Glutamatergic neuron (in vitro differentiated cells): ENCODE measurements at regions not wholly inside any gene's neighbourhood (a gene's known extent, or its start where the extent isn't known, plus 50 kb on each side); places are given as distances from the start of the nearest gene placed in this dataset.

Experiments used
- DNase-seq: peaks from one replicate; pipeline ENCODE4 v3.0.0; 2022
- H3K27ac Mint-ChIP-seq: one replicate; pipeline ENCODE4 v1.8.0; 2020; ENCODE audit warnings: mild to moderate bottlenecking, mixed read lengths, inconsistent platforms; ENCODE audit not compliant: unreplicated experiment
- H3K27me3 Mint-ChIP-seq: one replicate; pipeline ENCODE4 v1.8.0; 2020; ENCODE audit warnings: mild to moderate bottlenecking, moderate library complexity, mixed read lengths, inconsistent platforms; ENCODE audit not compliant: unreplicated experiment
- H3K36me3 Mint-ChIP-seq: one replicate; pipeline ENCODE4 v1.8.0; 2020; ENCODE audit warnings: mild to moderate bottlenecking, mixed read lengths, inconsistent platforms; ENCODE audit not compliant: unreplicated experiment
- H3K4me1 Mint-ChIP-seq: one replicate; pipeline ENCODE4 v1.8.0; 2020; ENCODE audit warnings: mild to moderate bottlenecking, low read depth, mixed read lengths, inconsistent platforms; ENCODE audit not compliant: unreplicated experiment
- H3K4me3 Mint-ChIP-seq: one replicate; pipeline ENCODE4 v1.8.0; 2020; ENCODE audit warnings: mild to moderate bottlenecking, mixed read lengths, inconsistent platforms; ENCODE audit not compliant: unreplicated experiment
- H3K9me3 Mint-ChIP-seq: one replicate; pipeline ENCODE4 v1.8.0; 2020; ENCODE audit warnings: mild to moderate bottlenecking, moderate library complexity, mixed read lengths, inconsistent platforms; ENCODE audit not compliant: unreplicated experiment
- CTCF ChIP-seq: fragments of 200-600 bp; sonication (generic); IDR thresholded peaks from one replicate; pipeline ENCODE4 v1.5.0; 2021; ENCODE audit not compliant: partially characterized antibody, unreplicated experiment

- H3K4me1 Mint-ChIP-seq = peaks cover 2% of the 10 kb centered on the region
Measured at GRCh38 chr2:13542642-13543041, 825.9 kb downstream of the TRIB2 start.

GRCh38 chr2:13543550-13543949, 826.8 kb downstream of the TRIB2 start:
- Mint-ChIP-seq H3K36me3 (no peaks in the 10 kb centered on the region), H3K27me3 (peaks cover 1% of the 10 kb centered on the region), H3K4me1 (peaks cover 2% of the 10 kb centered on the region), H3K27ac (no peak overlapping the region), H3K4me3 (no peak overlapping the region), H3K9me3 (no peaks in the 10 kb centered on the region)
- no peak for DNase-seq
- TF ChIP-seq CTCF = no peak

More at GRCh38 chr2:13542642-13543041, 825.9 kb downstream of the TRIB2 start:
- H3K27me3 Mint-ChIP-seq = peaks cover 1% of the 10 kb centered on the region
- H3K9me3 Mint-ChIP-seq = no peaks in the 10 kb centered on the region
- TF ChIP-seq CTCF = no peak
- DNase-seq = no peak
- H3K27ac Mint-ChIP-seq = no peak overlapping the region
- H3K4me3 Mint-ChIP-seq = no peak overlapping the region
- H3K36me3 Mint-ChIP-seq = no peaks in the 10 kb centered on the region

- Mint-ChIP-seq H3K4me1 (no peaks in the 10 kb centered on the region), H3K9me3 (no peaks in the 10 kb centered on the region), H3K27ac (no peak overlapping the region), H3K27me3 (peaks cover 1% of the 10 kb centered on the region), H3K4me3 (no peak overlapping the region), H3K36me3 (no peaks in the 10 kb centered on the region)
- no peak for DNase-seq
- TF ChIP-seq CTCF = no peak
Measured at GRCh38 chr2:13545320-13545719, 828.6 kb downstream of the TRIB2 start.

- DNase-seq = no peak
- H3K36me3 Mint-ChIP-seq = no peaks in the 10 kb centered on the region
- no peaks in the 10 kb centered on the region for H3K9me3 Mint-ChIP-seq
Measured at GRCh38 chr2:13546131-13546530, 829.4 kb downstream of the TRIB2 start.

More at GRCh38 chr2:13546131-13546530, 829.4 kb downstream of the TRIB2 start:
- Mint-ChIP-seq H3K27me3 (peaks cover 1% of the 10 kb centered on the region), H3K4me3 (no peak overlapping the region), H3K27ac (no peak overlapping the region), H3K4me1 (no peaks in the 10 kb centered on the region)
- no peak for TF ChIP-seq CTCF
